Duodenal mucosa (tissue), 2 donors: ENCODE measurements at regions not wholly inside any gene's neighbourhood (a gene's known extent, or its start where the extent isn't known, plus 50 kb on each side); places are given as distances from the start of the nearest gene placed in this dataset.

Experiments
- H3K27ac ChIP-seq: one replicate; pipeline ENCODE4 v1.7.0; 2013; ENCODE audit warnings: low read depth, low read length
- H3K27me3 ChIP-seq, 2 donors: one replicate each; pipeline ENCODE4 v1.7.0; 2013; ENCODE audit warnings: low read length in 2 of 2, control low read depth in 1 of 2; ENCODE audit not compliant: insufficient read depth in 2 of 2, control insufficient read depth in 1 of 2
- H3K36me3 ChIP-seq, 2 donors: one replicate each; pipeline ENCODE4 v1.7.0; 2013; ENCODE audit warnings: low read length in 2 of 2, control low read depth in 1 of 2; ENCODE audit not compliant: insufficient read depth in 2 of 2, control insufficient read depth in 1 of 2
- H3K4me1 ChIP-seq, 2 donors: one replicate each; pipeline ENCODE4 v1.7.0; 2013; ENCODE audit warnings: low read length in 2 of 2, control low read depth in 1 of 2; ENCODE audit not compliant: insufficient read depth in 2 of 2, control insufficient read depth in 1 of 2
- H3K4me3 ChIP-seq, 2 donors: one replicate each; pipeline ENCODE4 v1.7.0; 2013; ENCODE audit warnings: low read length in 2 of 2, low read depth in 1 of 2
- H3K9ac ChIP-seq, 2 donors: one replicate each; pipeline ENCODE4 v1.7.0; 2013; ENCODE audit warnings: low read length in 2 of 2, low read depth in 1 of 2
- H3K9me3 ChIP-seq, 2 donors: one replicate each; pipeline ENCODE4 v1.7.0; 2013; ENCODE audit warnings: low read length in 2 of 2, control low read depth in 1 of 2; ENCODE audit not compliant: control insufficient read depth in 1 of 2

DNA sequence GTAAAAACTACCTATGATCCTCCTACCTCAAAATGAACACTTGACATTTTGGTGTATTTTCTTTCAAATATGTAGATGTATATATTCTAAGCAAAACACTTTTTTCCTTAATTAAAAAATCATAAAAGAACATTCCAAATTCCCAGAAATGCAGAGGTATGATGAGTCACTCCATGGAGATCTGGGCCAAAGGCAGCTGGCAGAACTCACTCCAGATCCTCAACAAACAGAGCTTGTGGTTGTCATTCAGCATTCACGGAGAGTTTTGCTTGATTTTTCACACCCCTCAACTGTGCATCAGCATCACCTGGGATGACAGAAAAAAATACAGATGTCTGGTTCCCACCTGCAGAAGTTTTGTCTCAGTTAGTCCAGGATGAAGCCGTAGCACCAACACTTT lies 144.6 kb downstream of the KIT start:
- H3K4me1 ChIP-seq = no peaks in the 10 kb centered on the region
- no peaks in the 10 kb centered on the region for H3K27me3 ChIP-seq
- no peak overlapping the region for H3K4me3 ChIP-seq
- H3K9me3 ChIP-seq = no peaks in the 10 kb centered on the region
- H3K27ac ChIP-seq = no peak overlapping the region
- H3K9ac ChIP-seq = no peak overlapping the region
- H3K36me3 ChIP-seq = no peaks in the 10 kb centered on the region

DNA sequence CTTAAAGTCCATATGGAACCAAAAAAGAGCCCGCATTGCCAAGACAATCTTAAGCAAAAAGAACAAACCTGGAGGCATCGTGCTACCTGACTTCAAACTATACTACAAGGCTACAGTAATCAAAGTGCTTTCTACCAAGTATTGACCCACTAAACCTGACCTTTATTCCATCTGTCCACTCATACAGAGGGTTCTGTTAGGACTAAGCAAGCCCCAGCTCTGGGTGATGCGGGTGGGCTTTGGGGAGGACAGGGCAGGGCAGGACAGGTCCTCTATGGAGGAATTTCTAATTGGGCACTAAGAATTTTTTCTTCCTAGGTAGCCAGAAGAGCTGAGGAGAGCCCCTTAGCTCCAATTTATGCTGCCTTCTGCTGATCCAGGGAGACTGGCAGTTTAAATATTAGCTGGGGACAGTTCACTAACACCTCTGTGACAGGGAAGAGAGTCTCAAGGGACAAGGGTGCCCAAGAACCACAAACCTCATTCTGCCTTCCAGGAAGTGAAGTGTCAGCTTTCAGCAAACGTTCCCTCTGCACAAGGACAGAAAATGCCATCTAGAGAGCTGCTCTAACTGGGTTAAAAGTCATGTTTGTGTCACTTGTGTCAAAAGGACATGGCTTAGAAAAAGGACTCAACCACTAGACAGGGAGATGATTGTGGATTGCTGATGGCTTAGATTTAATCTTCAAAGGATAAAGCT lies 143.2 kb downstream of the KIT start:
- H3K27ac ChIP-seq = no peak overlapping the region
- H3K9me3 ChIP-seq = no peaks in the 10 kb centered on the region
- H3K27me3 ChIP-seq = no peaks in the 10 kb centered on the region
- no peak overlapping the region for H3K9ac ChIP-seq
- no peaks in the 10 kb centered on the region for H3K36me3 ChIP-seq
- H3K4me3 ChIP-seq = no peak overlapping the region
- no peaks in the 10 kb centered on the region for H3K4me1 ChIP-seq

DNA sequence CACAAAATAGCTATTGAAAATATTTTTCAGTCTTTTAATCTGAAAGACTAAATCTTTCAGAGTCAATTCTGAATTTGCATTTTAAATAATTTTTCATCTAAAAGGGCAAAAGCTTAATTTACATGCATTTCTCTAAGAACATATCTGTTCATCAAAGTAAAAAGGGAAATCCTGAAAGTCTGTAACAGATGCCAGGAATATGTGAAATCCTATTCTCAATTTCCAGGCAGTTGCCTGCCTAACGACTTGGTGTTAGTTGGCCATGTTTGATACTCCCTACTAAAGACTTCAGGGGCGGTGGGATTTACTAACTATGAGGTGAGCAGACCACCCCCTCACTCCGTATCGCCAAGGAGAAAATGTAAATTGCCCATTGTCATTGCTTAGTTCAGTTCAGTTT lies 136.8 kb downstream of the KIT start:
- H3K36me3 ChIP-seq = no peaks in the 10 kb centered on the region
- no peaks in the 10 kb centered on the region for H3K4me1 ChIP-seq
- no peak overlapping the region for H3K27ac ChIP-seq
- no peaks in the 10 kb centered on the region for H3K9me3 ChIP-seq
- H3K27me3 ChIP-seq = no peaks in the 10 kb centered on the region
- H3K9ac ChIP-seq = no peak overlapping the region
- H3K4me3 ChIP-seq = no peak overlapping the region

GRCh38 chr4:54793856-54794422 lies 136.2 kb downstream of the KIT start:
- no peak overlapping the region for H3K27ac ChIP-seq

More at GRCh38 chr4:54793856-54794422, 136.2 kb downstream of the KIT start:
- no peaks in the 10 kb centered on the region for H3K9me3 ChIP-seq
- H3K27me3 ChIP-seq = no peaks in the 10 kb centered on the region
- H3K36me3 ChIP-seq = no peaks in the 10 kb centered on the region
- no peaks in the 10 kb centered on the region for H3K4me1 ChIP-seq
- H3K9ac ChIP-seq = no peak overlapping the region
- no peak overlapping the region for H3K4me3 ChIP-seq
